ENCODE measurements at regions not wholly inside any gene's neighbourhood (a gene's known extent, or its start where the extent isn't known, plus 50 kb on each side); places are given as distances from the start of the nearest gene placed in this dataset.

DNA sequence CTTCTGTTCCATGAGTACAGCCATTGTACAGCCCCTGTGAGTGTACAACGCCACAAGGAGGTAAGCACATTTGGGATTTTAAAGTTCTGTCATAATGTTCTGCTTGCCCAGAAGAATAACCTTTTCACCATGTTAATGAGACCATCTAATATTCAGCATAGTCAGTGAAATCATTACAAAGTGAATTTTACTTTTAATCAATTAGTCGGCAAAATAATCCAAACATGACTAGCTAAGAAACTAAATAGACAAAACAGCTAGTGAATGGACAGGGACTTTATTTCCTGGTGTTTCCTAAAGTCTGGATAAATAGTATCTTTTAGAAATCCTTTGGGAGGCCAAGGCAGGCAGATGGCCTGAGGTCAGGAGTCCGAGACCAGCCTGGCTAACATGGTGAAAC, 69.0 kb upstream of the NRSN1 start:
- Histone ChIP-seq H3K4me1 (no peaks in the 10 kb centered on the region), H3K27ac (no peak overlapping the region), H3K36me3 (ENCODE audit: insufficient read depth in 1 of 2, low read depth in 1 of 2) (no peaks in the 10 kb centered on the region), H3K4me3 (no peak overlapping the region), H3K9me3 (no peaks in the 10 kb centered on the region), H3K27me3 (ENCODE audit: insufficient read depth in 3 of 3, low read length in 2 of 3) (no peaks in the 10 kb centered on the region)
- TF ChIP-seq, protein P1, sequence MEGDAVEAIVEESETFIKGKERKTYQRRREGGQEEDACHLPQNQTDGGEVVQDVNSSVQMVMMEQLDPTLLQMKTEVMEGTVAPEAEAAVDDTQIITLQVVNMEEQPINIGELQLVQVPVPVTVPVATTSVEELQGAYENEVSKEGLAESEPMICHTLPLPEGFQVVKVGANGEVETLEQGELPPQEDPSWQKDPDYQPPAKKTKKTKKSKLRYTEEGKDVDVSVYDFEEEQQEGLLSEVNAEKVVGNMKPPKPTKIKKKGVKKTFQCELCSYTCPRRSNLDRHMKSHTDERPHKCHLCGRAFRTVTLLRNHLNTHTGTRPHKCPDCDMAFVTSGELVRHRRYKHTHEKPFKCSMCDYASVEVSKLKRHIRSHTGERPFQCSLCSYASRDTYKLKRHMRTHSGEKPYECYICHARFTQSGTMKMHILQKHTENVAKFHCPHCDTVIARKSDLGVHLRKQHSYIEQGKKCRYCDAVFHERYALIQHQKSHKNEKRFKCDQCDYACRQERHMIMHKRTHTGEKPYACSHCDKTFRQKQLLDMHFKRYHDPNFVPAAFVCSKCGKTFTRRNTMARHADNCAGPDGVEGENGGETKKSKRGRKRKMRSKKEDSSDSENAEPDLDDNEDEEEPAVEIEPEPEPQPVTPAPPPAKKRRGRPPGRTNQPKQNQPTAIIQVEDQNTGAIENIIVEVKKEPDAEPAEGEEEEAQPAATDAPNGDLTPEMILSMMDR (IDR thresholded peaks at IDR 0.05), result no peak
- intact Hi-C loops (cut with DNase I), result no loop called here
- DNase-seq, result no peak
- 76 to 89% (median 83%) methylated on average over 3 of the region's 3 CpGs for WGBS, 3 donors
- ATAC-seq, result no peak

DNA sequence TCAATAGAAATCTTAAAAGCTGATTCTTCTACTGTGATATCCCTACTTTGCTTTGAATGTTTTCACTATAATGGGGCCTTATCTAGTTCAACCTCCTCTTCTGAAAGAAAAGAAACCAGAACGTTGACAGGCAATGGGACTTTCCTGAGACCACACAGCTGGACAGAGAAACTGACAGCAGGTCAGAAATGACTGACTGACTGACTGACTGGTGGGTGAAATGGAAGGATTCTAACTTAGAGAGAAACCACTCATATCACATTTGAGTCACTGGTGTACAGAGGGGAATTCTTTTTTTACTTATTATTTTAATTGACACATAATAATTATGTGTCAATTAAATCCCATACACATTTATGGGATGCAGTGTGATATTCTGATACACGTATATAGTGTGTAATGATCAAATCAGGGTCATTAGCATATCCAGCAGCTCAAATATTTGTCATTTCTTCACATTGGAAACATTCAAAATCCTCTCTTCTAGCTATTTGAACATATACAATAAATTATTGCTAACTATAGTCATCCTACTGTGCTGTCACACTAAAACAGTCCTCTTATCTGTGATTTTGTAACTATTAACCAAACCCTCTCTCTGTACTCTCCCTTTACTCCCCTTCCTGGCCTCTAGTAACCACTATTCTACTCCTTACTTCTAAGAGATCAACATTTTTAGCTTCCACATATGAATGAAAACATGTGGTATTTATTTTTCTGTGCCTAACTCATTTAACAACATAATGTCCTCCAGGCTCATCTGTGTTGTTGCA, 64.8 kb upstream of the NRSN1 start:
- ATAC-seq (no peak), DNase-seq (no peak)
- Histone ChIP-seq H3K27me3 (ENCODE audit: insufficient read depth in 3 of 3, low read length in 2 of 3) (no peaks in the 10 kb centered on the region), H3K4me1 (no peaks in the 10 kb centered on the region), H3K4me3 (no peak overlapping the region), H3K9me3 (no peaks in the 10 kb centered on the region), H3K27ac (no peak overlapping the region), H3K36me3 (ENCODE audit: insufficient read depth in 1 of 2, low read depth in 1 of 2) (no peaks in the 10 kb centered on the region)
- TF ChIP-seq, protein P1 (IDR thresholded peaks at IDR 0.05), result no peak
- WGBS, 3 donors, result 61 to 67% (median 62%) methylated on average over 2 of the region's 2 CpGs
- intact Hi-C loops (cut with DNase I), result loop anchor here in 1 of 2 donors (10.0 kb wide), 1 partner anchor 144 kb away; no protein-coding TSS in a partner anchor

DNA sequence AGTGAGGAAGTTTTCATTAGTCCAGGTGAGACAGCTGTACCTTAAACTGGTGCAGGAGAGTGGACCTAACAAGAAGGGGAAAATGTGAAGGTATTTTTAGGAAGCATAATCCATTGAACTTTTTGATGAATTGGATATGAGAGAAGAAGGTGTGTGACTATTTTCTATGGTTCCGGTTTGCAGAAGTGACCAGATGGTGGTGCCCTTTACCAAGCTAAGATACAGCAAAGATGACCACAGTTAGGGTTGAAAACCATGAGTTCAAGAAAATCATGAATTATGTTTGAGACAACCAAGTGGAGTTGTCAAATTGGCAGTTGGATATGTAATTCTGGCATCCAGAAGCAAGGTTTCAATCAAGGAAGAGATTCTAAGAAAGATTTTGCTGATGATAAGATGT, 61.9 kb upstream of the NRSN1 start:
- Histone ChIP-seq H3K27me3 (ENCODE audit: insufficient read depth in 3 of 3, low read length in 2 of 3) (no peaks in the 10 kb centered on the region), H3K4me3 (no peak overlapping the region), H3K36me3 (ENCODE audit: insufficient read depth in 1 of 2, low read depth in 1 of 2) (no peaks in the 10 kb centered on the region), H3K4me1 (no peaks in the 10 kb centered on the region), H3K9me3 (no peaks in the 10 kb centered on the region), H3K27ac (no peak overlapping the region)
- TF ChIP-seq, protein P1 (IDR thresholded peaks at IDR 0.05), result peak; percentile 10
- ATAC-seq, result no peak
- intact Hi-C loops (cut with DNase I), result loop anchor here in 1 of 2 donors (10.0 kb wide), 1 partner anchor 141 kb away; no protein-coding TSS in a partner anchor
- no peak for DNase-seq
- 25 to 37% (median 32%) methylated on average over 1 of the region's 1 CpG for WGBS, 3 donors

DNA sequence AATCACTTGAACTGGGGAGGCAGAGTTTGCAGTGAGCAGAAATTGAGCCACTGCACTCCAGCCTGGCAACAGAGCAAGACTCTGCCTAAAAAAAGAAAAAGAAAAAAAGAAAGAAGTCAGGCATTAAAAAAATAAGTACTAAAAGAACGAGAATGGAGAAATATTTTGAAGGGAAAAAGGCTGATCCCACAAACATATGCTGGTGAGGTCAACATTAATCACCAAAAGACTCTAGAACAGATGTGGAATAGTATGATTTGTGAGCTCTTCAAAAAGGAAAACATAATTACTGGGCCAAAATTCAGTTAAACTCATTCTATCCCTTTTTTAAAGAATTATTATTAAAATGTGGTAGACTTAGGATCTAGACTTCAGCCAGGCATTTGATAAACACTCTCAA, 61.2 kb upstream of the NRSN1 start:
- intact Hi-C loops (cut with DNase I), result loop anchor here in 1 of 2 donors (10.0 kb wide), 1 partner anchor 140 kb away; no protein-coding TSS in a partner anchor
- no peak overlapping the region for H3K4me3 ChIP-seq
- no peak for DNase-seq
- no peaks in the 10 kb centered on the region for H3K9me3 ChIP-seq
- no peak for ATAC-seq
- H3K27ac ChIP-seq, result no peak overlapping the region
- no peaks in the 10 kb centered on the region for H3K36me3 ChIP-seq (ENCODE audit: insufficient read depth in 1 of 2, low read depth in 1 of 2)
- no peaks in the 10 kb centered on the region for H3K4me1 ChIP-seq
- WGBS, 3 donors, result 6 to 21% (median 15%) methylated on average over 1 of the region's 1 CpG
- H3K27me3 ChIP-seq (ENCODE audit: insufficient read depth in 3 of 3, low read length in 2 of 3), result no peaks in the 10 kb centered on the region
- TF ChIP-seq, protein P1 (IDR thresholded peaks at IDR 0.05), result no peak
